ENCODE measurements at regions not wholly inside any gene's neighbourhood (a gene's known extent, or its start where the extent isn't known, plus 50 kb on each side); places are given as distances from the start of the nearest gene placed in this dataset.

DNA sequence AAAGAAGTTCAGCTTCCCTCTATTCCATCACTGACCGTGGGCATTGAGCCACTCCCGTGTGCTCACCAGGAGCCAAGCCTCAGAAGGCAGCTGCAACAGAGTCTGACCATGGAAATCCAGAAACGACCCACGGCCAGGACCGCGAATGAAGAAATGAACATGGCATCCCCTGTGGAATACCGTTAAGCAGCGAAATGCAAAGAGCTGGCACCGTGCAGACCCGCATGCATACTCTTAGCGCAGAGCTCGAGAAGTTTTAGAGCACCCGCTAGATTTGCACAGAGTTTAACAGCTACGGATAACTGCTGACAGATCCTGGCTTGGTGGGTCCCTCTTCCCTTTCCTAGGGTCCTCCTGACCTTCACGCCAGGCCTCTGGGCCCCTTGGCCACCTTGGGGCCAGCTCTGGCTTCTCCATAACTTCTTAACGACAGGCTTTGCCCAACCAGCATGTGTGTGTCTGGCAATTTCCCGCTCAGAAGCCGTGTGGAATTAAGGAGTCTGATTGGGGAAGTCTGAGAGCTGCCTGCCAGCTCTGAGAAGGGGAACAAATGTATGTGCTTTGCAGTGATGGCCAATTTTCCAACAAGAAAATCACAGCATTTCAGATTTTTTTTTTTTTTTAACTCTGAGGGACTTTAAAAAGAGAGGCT lies 75.3 kb upstream of the COL5A1 start:
- Mint-ChIP-seq H3K27me3 (peaks cover 3% of the 10 kb centered on the region), H3K4me1 (ENCODE audit: low read depth) (no peaks in the 10 kb centered on the region), H3K36me3 (ENCODE audit: insufficient read depth) (no peaks in the 10 kb centered on the region), H3K9me3 (ENCODE audit: low read depth) (no peaks in the 10 kb centered on the region), H3K4me3 (ENCODE audit: low read depth) (no peak overlapping the region), H3K27ac (no peak overlapping the region)
- TF ChIP-seq, protein P1, sequence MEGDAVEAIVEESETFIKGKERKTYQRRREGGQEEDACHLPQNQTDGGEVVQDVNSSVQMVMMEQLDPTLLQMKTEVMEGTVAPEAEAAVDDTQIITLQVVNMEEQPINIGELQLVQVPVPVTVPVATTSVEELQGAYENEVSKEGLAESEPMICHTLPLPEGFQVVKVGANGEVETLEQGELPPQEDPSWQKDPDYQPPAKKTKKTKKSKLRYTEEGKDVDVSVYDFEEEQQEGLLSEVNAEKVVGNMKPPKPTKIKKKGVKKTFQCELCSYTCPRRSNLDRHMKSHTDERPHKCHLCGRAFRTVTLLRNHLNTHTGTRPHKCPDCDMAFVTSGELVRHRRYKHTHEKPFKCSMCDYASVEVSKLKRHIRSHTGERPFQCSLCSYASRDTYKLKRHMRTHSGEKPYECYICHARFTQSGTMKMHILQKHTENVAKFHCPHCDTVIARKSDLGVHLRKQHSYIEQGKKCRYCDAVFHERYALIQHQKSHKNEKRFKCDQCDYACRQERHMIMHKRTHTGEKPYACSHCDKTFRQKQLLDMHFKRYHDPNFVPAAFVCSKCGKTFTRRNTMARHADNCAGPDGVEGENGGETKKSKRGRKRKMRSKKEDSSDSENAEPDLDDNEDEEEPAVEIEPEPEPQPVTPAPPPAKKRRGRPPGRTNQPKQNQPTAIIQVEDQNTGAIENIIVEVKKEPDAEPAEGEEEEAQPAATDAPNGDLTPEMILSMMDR (IDR thresholded peaks at IDR 0.05; ENCODE audit: unreplicated experiment), result no peak
- DNase-seq (ENCODE audit: low spot score, unreplicated experiment), result no peak

DNA sequence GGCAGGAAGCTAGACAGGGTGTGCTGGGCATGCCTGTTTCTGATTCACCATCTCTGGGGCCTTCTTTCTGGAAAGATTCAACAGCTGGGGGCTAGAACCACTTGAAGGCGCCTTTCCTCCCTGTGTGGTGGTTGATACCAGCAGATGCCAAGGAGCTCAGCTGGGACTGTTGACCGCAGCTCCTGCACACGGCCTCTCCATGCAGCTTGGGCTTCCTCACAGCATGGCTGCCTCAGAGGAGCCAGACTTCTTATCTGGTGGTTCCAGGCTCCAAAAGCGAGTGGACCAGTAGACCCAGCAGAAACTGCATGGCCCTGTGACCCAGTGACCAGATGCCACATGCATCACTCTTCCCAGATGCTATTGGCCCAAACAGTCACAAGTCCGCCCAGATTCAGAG lies 74.7 kb upstream of the COL5A1 start:
- peaks cover 4% of the 10 kb centered on the region for H3K27me3 Mint-ChIP-seq
- TF ChIP-seq, protein P1 (IDR thresholded peaks at IDR 0.05; ENCODE audit: unreplicated experiment), result no peak
- H3K4me3 Mint-ChIP-seq (ENCODE audit: low read depth), result no peak overlapping the region
- no peak overlapping the region for H3K27ac Mint-ChIP-seq
- no peaks in the 10 kb centered on the region for H3K4me1 Mint-ChIP-seq (ENCODE audit: low read depth)
- H3K36me3 Mint-ChIP-seq (ENCODE audit: insufficient read depth), result no peaks in the 10 kb centered on the region
- no peaks in the 10 kb centered on the region for H3K9me3 Mint-ChIP-seq (ENCODE audit: low read depth)
- peak; percentile 2 for DNase-seq (ENCODE audit: low spot score, unreplicated experiment)

DNA sequence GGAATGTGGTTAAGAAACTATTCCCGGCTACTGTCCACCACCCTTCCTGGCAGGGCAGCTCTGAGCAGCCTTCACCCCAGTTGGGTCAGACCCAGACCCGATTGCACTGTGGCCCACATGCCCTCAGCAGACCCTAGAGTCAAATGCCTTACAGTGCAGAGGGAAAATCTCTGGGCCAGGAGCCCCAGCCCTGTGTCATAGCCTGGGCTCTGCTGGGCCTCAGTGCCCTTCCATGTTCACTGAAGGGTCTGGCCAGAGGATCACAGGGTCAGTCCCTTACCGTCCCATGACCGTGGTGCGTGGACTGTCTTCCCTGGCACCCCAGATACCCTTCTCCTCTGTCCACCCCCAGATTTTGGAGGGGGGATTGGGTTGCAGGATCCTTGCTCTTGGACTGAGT lies 73.5 kb upstream of the COL5A1 start:
- H3K27ac Mint-ChIP-seq, result no peak overlapping the region
- peaks cover 4% of the 10 kb centered on the region for H3K27me3 Mint-ChIP-seq
- no peak overlapping the region for H3K4me3 Mint-ChIP-seq (ENCODE audit: low read depth)
- no peaks in the 10 kb centered on the region for H3K36me3 Mint-ChIP-seq (ENCODE audit: insufficient read depth)
- no peaks in the 10 kb centered on the region for H3K4me1 Mint-ChIP-seq (ENCODE audit: low read depth)
- TF ChIP-seq, protein P1 (IDR thresholded peaks at IDR 0.05; ENCODE audit: unreplicated experiment), result no peak
- DNase-seq (ENCODE audit: low spot score, unreplicated experiment), result no peak
- no peaks in the 10 kb centered on the region for H3K9me3 Mint-ChIP-seq (ENCODE audit: low read depth)

DNA sequence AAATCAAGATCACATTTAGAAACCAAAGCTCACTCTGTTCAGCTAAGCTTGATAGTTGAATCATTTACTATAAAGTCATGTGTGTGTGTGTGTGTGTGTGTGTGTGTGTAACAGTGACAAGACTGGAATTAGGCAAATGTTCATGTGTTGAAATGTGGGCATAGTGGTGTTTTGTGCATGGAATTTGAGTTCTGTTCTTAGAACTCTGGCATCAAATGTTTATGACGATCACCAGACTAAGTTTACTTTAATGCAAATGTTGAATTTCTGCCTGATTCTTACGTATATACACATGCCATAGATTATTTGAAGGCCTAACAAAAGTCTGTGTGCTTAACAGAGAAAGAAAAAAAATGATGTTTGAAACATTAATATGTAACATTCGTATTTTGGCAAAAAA lies 72.8 kb upstream of the COL5A1 start:
- Mint-ChIP-seq H3K27ac (no peak overlapping the region), H3K4me3 (ENCODE audit: low read depth) (no peak overlapping the region), H3K9me3 (ENCODE audit: low read depth) (no peaks in the 10 kb centered on the region), H3K4me1 (ENCODE audit: low read depth) (no peaks in the 10 kb centered on the region), H3K36me3 (ENCODE audit: insufficient read depth) (no peaks in the 10 kb centered on the region), H3K27me3 (peaks cover 4% of the 10 kb centered on the region)
- TF ChIP-seq, protein P1 (IDR thresholded peaks at IDR 0.05; ENCODE audit: unreplicated experiment), result no peak
- no peak for DNase-seq (ENCODE audit: low spot score, unreplicated experiment)

DNA sequence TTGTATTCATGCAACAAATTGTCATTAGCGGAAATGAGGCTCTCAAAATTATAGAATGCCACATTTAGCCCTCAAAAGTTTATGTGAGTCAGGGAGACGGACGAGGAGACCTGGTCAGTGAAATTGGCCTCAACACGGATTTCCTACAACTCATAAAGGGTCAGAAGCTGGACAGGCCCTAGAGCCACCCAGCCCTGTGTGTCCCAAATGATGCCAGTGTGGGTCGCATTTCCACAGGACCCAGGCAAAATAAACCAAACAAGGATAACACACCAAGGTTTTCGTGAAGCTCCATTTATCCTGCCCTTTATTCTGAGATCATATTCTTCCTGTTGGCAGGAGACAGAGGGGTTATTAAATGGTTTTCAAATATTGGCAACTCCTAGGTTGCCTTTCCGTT lies 72.0 kb upstream of the COL5A1 start:
- Mint-ChIP-seq H3K27ac (no peak overlapping the region), H3K4me1 (ENCODE audit: low read depth) (no peaks in the 10 kb centered on the region), H3K4me3 (ENCODE audit: low read depth) (no peak overlapping the region), H3K27me3 (peaks cover 4% of the 10 kb centered on the region), H3K36me3 (ENCODE audit: insufficient read depth) (no peaks in the 10 kb centered on the region), H3K9me3 (ENCODE audit: low read depth) (no peaks in the 10 kb centered on the region)
- DNase-seq (ENCODE audit: low spot score, unreplicated experiment), result no peak
- TF ChIP-seq, protein P1 (IDR thresholded peaks at IDR 0.05; ENCODE audit: unreplicated experiment), result no peak
